ENCODE measurements at regions not wholly inside any gene's neighbourhood (a gene's known extent, or its start where the extent isn't known, plus 50 kb on each side); places are given as distances from the start of the nearest gene placed in this dataset.

DNA sequence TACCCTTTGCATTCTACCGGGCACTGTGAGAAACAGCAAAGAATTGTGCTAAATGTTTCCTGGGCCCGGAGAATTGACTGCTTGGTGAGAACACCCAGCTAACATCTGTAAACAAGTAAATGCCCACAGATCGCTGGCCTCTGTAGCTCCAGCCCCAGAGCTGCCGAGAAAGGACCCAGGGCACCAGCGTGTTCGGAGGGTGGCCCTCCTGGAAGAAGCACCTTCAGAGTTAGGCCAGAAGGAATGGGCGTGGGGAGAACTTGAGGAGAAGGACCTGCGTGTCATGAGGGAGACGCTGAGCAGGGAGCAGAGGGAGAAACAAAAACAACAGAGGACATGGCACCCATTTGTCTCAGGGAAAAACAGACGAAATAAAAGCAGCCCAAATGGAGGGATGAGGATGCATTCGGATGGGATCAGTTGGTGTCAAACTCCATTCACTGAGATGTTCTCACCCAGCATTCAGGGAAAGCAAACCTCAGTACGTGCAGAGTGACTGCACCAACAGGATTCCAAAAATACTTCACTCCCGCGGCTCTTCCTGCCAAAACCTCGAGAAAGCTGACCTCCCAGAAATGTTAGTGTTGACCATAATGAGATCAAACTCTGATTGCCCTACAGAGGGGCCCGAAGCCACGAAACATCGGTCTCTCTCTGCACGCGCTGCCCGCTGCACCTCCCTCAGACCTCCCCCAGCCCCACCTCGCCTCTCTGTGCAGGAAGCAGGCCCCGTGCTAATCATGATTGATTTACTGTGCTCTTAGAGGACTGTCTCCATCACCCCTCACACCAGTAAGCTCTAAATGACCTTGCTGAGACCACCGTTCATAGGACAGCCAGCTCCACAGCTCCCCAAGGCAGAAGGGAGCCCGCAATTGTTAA, 376.3 kb upstream of the SALL3 start:
- H3K27me3 ChIP-seq (ENCODE audit: control insufficient read depth, extremely low read depth, insufficient read depth, low read length), result no peaks in the 10 kb centered on the region
- dilution Hi-C loops (cut with MboI; ENCODE audit: extremely low pct_ligation_motif_present, low sequenced_read_pairs), result no loop called here
- H3K36me3 ChIP-seq (ENCODE audit: control insufficient read depth in 2 of 2, extremely low read depth in 1 of 2, insufficient read depth in 2 of 2, low read length in 2 of 2), result no peaks in the 10 kb centered on the region

GRCh38 chr18:78605255-78605654, 374.4 kb upstream of the SALL3 start:
- H3K4me3 ChIP-seq (ENCODE audit: control insufficient read depth in 2 of 3, extremely low read depth in 1 of 3, insufficient read depth in 2 of 3, low read depth in 1 of 3, low read length in 3 of 3), result no peak overlapping the region
- H3K27me3 ChIP-seq (ENCODE audit: control insufficient read depth, extremely low read depth, insufficient read depth, low read length), result no peaks in the 10 kb centered on the region
- no peaks in the 10 kb centered on the region for H3K9me1 ChIP-seq (ENCODE audit: control insufficient read depth, extremely low read depth, insufficient read depth, low read length)
- no peaks in the 10 kb centered on the region for H3K79me2 ChIP-seq (ENCODE audit: control insufficient read depth, insufficient read depth, low read length)
- H4K20me1 ChIP-seq (ENCODE audit: control insufficient read depth, extremely low read depth, insufficient read depth, low read length), result no peaks in the 10 kb centered on the region
- peaks cover 19% of the 10 kb centered on the region for H3K9me3 ChIP-seq (ENCODE audit: control insufficient read depth, low read depth, low read length)
- FAIRE-seq (no peak), DNase-seq (ENCODE audit: low read depth, low spot score) (no peak)
- H3K9ac ChIP-seq (ENCODE audit: control insufficient read depth, extremely low read depth, insufficient read depth, low read length), result no peak overlapping the region
- H2AFZ ChIP-seq (ENCODE audit: control insufficient read depth, low read length), result no peak overlapping the region
- TF ChIP-seq CTCF (optimal IDR thresholded peaks at IDR 0.05 in 1 of 3, IDR thresholded peaks at IDR 0.05 in 1 of 3, conservative IDR thresholded peaks at IDR 0.05 in 1 of 3; ENCODE audit: extremely low read depth in 1 of 3, insufficient read depth in 2 of 3, low read length in 3 of 3), result no peak
- TF ChIP-seq EZH2 (IDR thresholded peaks at IDR 0.05; ENCODE audit: low read length), result no peak
- H3K4me1 ChIP-seq (ENCODE audit: control insufficient read depth, extremely low read depth, insufficient read depth, low read length), result no peaks in the 10 kb centered on the region
- dilution Hi-C loops (cut with MboI; ENCODE audit: extremely low pct_ligation_motif_present, low sequenced_read_pairs), result no loop called here
- H3K27ac ChIP-seq (ENCODE audit: control insufficient read depth, insufficient read depth, low read length), result no peak overlapping the region
- H3K36me3 ChIP-seq (ENCODE audit: control insufficient read depth in 2 of 2, extremely low read depth in 1 of 2, insufficient read depth in 2 of 2, low read length in 2 of 2), result no peaks in the 10 kb centered on the region
- no peak overlapping the region for H3K4me2 ChIP-seq (ENCODE audit: control insufficient read depth, extremely low read depth, insufficient read depth, low read depth, low read length)

More for the DNA sequence above, 376.3 kb upstream of the SALL3 start:
- H3K4me1 ChIP-seq (ENCODE audit: control insufficient read depth, extremely low read depth, insufficient read depth, low read length), result no peaks in the 10 kb centered on the region
- FAIRE-seq (no peak), DNase-seq (ENCODE audit: low read depth, low spot score) (no peak)
- H3K9ac ChIP-seq (ENCODE audit: control insufficient read depth, extremely low read depth, insufficient read depth, low read length), result no peak overlapping the region
- H3K4me3 ChIP-seq (ENCODE audit: control insufficient read depth in 2 of 3, extremely low read depth in 1 of 3, insufficient read depth in 2 of 3, low read depth in 1 of 3, low read length in 3 of 3), result no peak overlapping the region
- H2AFZ ChIP-seq (ENCODE audit: control insufficient read depth, low read length), result no peak overlapping the region
- H3K79me2 ChIP-seq (ENCODE audit: control insufficient read depth, insufficient read depth, low read length), result no peaks in the 10 kb centered on the region
- H3K9me3 ChIP-seq (ENCODE audit: control insufficient read depth, low read depth, low read length), result peaks cover 17% of the 10 kb centered on the region
- no peaks in the 10 kb centered on the region for H4K20me1 ChIP-seq (ENCODE audit: control insufficient read depth, extremely low read depth, insufficient read depth, low read length)
- no peaks in the 10 kb centered on the region for H3K9me1 ChIP-seq (ENCODE audit: control insufficient read depth, extremely low read depth, insufficient read depth, low read length)
- TF ChIP-seq CTCF (optimal IDR thresholded peaks at IDR 0.05 in 1 of 3, IDR thresholded peaks at IDR 0.05 in 1 of 3, conservative IDR thresholded peaks at IDR 0.05 in 1 of 3; ENCODE audit: extremely low read depth in 1 of 3, insufficient read depth in 2 of 3, low read length in 3 of 3) (no peak), EZH2 (IDR thresholded peaks at IDR 0.05; ENCODE audit: low read length) (no peak)
- no peak overlapping the region for H3K4me2 ChIP-seq (ENCODE audit: control insufficient read depth, extremely low read depth, insufficient read depth, low read depth, low read length)
- no peak overlapping the region for H3K27ac ChIP-seq (ENCODE audit: control insufficient read depth, insufficient read depth, low read length)

All from keratinocyte (primary cell).